MG63 (cell line): ENCODE measurements at regions not wholly inside any gene's neighbourhood (a gene's known extent, or its start where the extent isn't known, plus 50 kb on each side); places are given as distances from the start of the nearest gene placed in this dataset.
"Not testable (repeated sequence)": the region's sequence is repeated elsewhere in the genome, so short reads cannot be mapped to it uniquely, and the experiment has no call there.

Experiments used
- DNase-seq: peaks from one replicate; pipeline ENCODE4 v3.0.0-alpha.2; 2020
- H3K27me3 ChIP-seq: fragments of 250-450 bp; sonication (Bioruptor Pico); 2 replicates; pipeline ENCODE4 v1.5.1; 2020; ENCODE audit warnings: mild to moderate bottlenecking, moderate library complexity
- H3K36me3 ChIP-seq: fragments of 250-450 bp; sonication (Bioruptor Pico); 2 replicates; pipeline ENCODE4 v1.5.1; 2020; ENCODE audit warnings: mild to moderate bottlenecking, moderate library complexity
- H3K4me3 ChIP-seq: fragments of 250-450 bp; sonication (Bioruptor Pico); 2 replicates; pipeline ENCODE4 v1.5.1; 2020; ENCODE audit warnings: mild to moderate bottlenecking, moderate library complexity
- H3K9me3 ChIP-seq: fragments of 250-450 bp; sonication (Bioruptor Pico); 2 replicates; pipeline ENCODE4 v1.5.1; 2020; ENCODE audit warnings: mild to moderate bottlenecking, moderate library complexity

- DNase-seq, H3K4me3 ChIP-seq, H3K27me3 ChIP-seq, H3K36me3 ChIP-seq, H3K9me3 ChIP-seq: not testable (repeated sequence)
Measured at GRCh38 chr1:185429668-185430067, 112.6 kb upstream of the IVNS1ABP start.

GRCh38 chr1:185427776-185428175 lies 110.7 kb upstream of the IVNS1ABP start:
- Histone ChIP-seq H3K36me3 (no peaks in the 10 kb centered on the region), H3K27me3 (no peaks in the 10 kb centered on the region)

GRCh38 chr1:185427264-185427663 lies 110.2 kb upstream of the IVNS1ABP start:
- Histone ChIP-seq H3K9me3 (no peaks in the 10 kb centered on the region; the same call in 1 of the 2 replicates), H3K36me3 (no peaks in the 10 kb centered on the region), H3K27me3 (no peaks in the 10 kb centered on the region), H3K4me3 (no peak overlapping the region)
- no peak for DNase-seq

More at GRCh38 chr1:185427776-185428175, 110.7 kb upstream of the IVNS1ABP start:
- Histone ChIP-seq H3K4me3 (no peak overlapping the region), H3K9me3 (no peaks in the 10 kb centered on the region; the same call in 1 of the 2 replicates)
- DNase-seq = no peak

GRCh38 chr1:185426848-185427247 lies 109.8 kb upstream of the IVNS1ABP start:
- Histone ChIP-seq H3K9me3 (no peaks in the 10 kb centered on the region; the same call in 1 of the 2 replicates), H3K36me3 (no peaks in the 10 kb centered on the region), H3K27me3 (no peaks in the 10 kb centered on the region), H3K4me3 (no peak overlapping the region)
- peak; percentile 61 for DNase-seq

GRCh38 chr1:185425163-185425562 lies 108.1 kb upstream of the IVNS1ABP start:
- Histone ChIP-seq H3K4me3 (no peak overlapping the region), H3K27me3 (no peaks in the 10 kb centered on the region), H3K9me3 (no peaks in the 10 kb centered on the region; the same call in 1 of the 2 replicates), H3K36me3 (no peaks in the 10 kb centered on the region)
- no peak for DNase-seq

- no peak for DNase-seq
- no peak overlapping the region for H3K4me3 ChIP-seq
- no peaks in the 10 kb centered on the region for H3K36me3 ChIP-seq
- H3K9me3 ChIP-seq = no peaks in the 10 kb centered on the region
- H3K27me3 ChIP-seq = no peaks in the 10 kb centered on the region; the same call in 1 of the 2 replicates
Measured at GRCh38 chr1:185421485-185422107, 104.6 kb upstream of the IVNS1ABP start.

GRCh38 chr1:185420588-185421081 lies 103.6 kb upstream of the IVNS1ABP start:
- Histone ChIP-seq H3K4me3 (no peak overlapping the region), H3K27me3 (no peaks in the 10 kb centered on the region; the same call in 1 of the 2 replicates), H3K9me3 (no peaks in the 10 kb centered on the region), H3K36me3 (no peaks in the 10 kb centered on the region)
- no peak for DNase-seq

- no peaks in the 10 kb centered on the region; the same call in 1 of the 2 replicates for H3K27me3 ChIP-seq
- no peaks in the 10 kb centered on the region for H3K36me3 ChIP-seq
- no peak for DNase-seq
- no peaks in the 10 kb centered on the region for H3K9me3 ChIP-seq
- H3K4me3 ChIP-seq = no peak overlapping the region
Measured at GRCh38 chr1:185419718-185420117, 102.7 kb upstream of the IVNS1ABP start.

- no peak for DNase-seq
- no peaks in the 10 kb centered on the region for H3K36me3 ChIP-seq
Measured at GRCh38 chr1:185418472-185418871, 101.4 kb upstream of the IVNS1ABP start.

GRCh38 chr1:185412385-185413087 lies 95.5 kb upstream of the IVNS1ABP start:
- DNase-seq = no peak
- Histone ChIP-seq H3K9me3 (no peaks in the 10 kb centered on the region; the same call in 1 of the 2 replicates), H3K4me3 (no peak overlapping the region), H3K36me3 (no peaks in the 10 kb centered on the region), H3K27me3 (no peaks in the 10 kb centered on the region)

More at GRCh38 chr1:185418472-185418871, 101.4 kb upstream of the IVNS1ABP start:
- H3K27me3 ChIP-seq = no peaks in the 10 kb centered on the region; the same call in 1 of the 2 replicates
- H3K9me3 ChIP-seq = no peaks in the 10 kb centered on the region
- no peak overlapping the region for H3K4me3 ChIP-seq

- Histone ChIP-seq H3K36me3 (no peaks in the 10 kb centered on the region), H3K9me3 (no peaks in the 10 kb centered on the region; the same call in 1 of the 2 replicates), H3K4me3 (no peak overlapping the region), H3K27me3 (no peaks in the 10 kb centered on the region)
- no peak for DNase-seq
Measured at GRCh38 chr1:185409763-185410528, 92.9 kb upstream of the IVNS1ABP start.

- Histone ChIP-seq H3K9me3 (no peaks in the 10 kb centered on the region; the same call in 1 of the 2 replicates), H3K27me3 (no peaks in the 10 kb centered on the region), H3K36me3 (no peaks in the 10 kb centered on the region), H3K4me3 (no peak overlapping the region)
- DNase-seq = no peak
Measured at GRCh38 chr1:185409345-185409744, 92.3 kb upstream of the IVNS1ABP start.

- Histone ChIP-seq H3K36me3 (no peaks in the 10 kb centered on the region), H3K9me3 (no peaks in the 10 kb centered on the region; the same call in 1 of the 2 replicates), H3K4me3 (no peak overlapping the region), H3K27me3 (no peaks in the 10 kb centered on the region)
- DNase-seq = no peak
Measured at GRCh38 chr1:185408700-185409270, 91.7 kb upstream of the IVNS1ABP start.

GRCh38 chr1:185406691-185407009 lies 89.6 kb upstream of the IVNS1ABP start:
- H3K9me3 ChIP-seq = no peaks in the 10 kb centered on the region; the same call in 1 of the 2 replicates
- DNase-seq = no peak
- no peaks in the 10 kb centered on the region for H3K36me3 ChIP-seq
- no peak overlapping the region for H3K4me3 ChIP-seq
- H3K27me3 ChIP-seq = no peaks in the 10 kb centered on the region

- Histone ChIP-seq H3K36me3 (no peaks in the 10 kb centered on the region), H3K9me3 (no peaks in the 10 kb centered on the region; the same call in 1 of the 2 replicates), H3K27me3 (no peaks in the 10 kb centered on the region), H3K4me3 (no peak overlapping the region)
- DNase-seq = no peak
Measured at GRCh38 chr1:185406006-185406690, 89.1 kb upstream of the IVNS1ABP start.

GRCh38 chr1:185404907-185405568 lies 88.0 kb upstream of the IVNS1ABP start:
- Histone ChIP-seq H3K27me3 (no peaks in the 10 kb centered on the region), H3K36me3 (no peaks in the 10 kb centered on the region), H3K9me3 (no peaks in the 10 kb centered on the region; the same call in 1 of the 2 replicates), H3K4me3 (no peak overlapping the region)
- DNase-seq = no peak
